OCI-LY3 (cell line): ENCODE measurements at regions not wholly inside any gene's neighbourhood (a gene's known extent, or its start where the extent isn't known, plus 50 kb on each side); places are given as distances from the start of the nearest gene placed in this dataset.

Experiments used
- H2AFZ ChIP-seq: fragments of 200-600, 300-600 bp; shearing (Covaris generic); 2 replicates; pipeline ENCODE4 v1.6.0; 2014; ENCODE audit warnings: antibody characterized with exemption, low read depth, low read length
- H3K27ac ChIP-seq: fragments of 200-600, 300-600 bp; sonication (generic); 2 replicates; pipeline ENCODE4 v1.5.1; 2014; ENCODE audit warnings: mild to moderate bottlenecking, low read length, moderate library complexity, mixed read lengths
- H3K27me3 ChIP-seq: fragments of 200-600, 300-600 bp; sonication (generic); 2 replicates; pipeline ENCODE4 v1.6.1; 2014; ENCODE audit warnings: low read depth, low read length, mixed read lengths
- H3K36me3 ChIP-seq: fragments of 200-600, 300-600 bp; sonication (generic); replicated peaks from 2 replicates; pipeline ENCODE3; 2014; ENCODE audit warnings: low read depth, low read length, mixed read lengths
- H3K4me1 ChIP-seq: fragments of 300-600, 200-600 bp; sonication (generic); 2 replicates; pipeline ENCODE4 v1.6.1; 2014; ENCODE audit warnings: low read length, mixed read lengths
- H3K4me2 ChIP-seq: fragments of 200-600, 300-600 bp; sonication (generic); 2 replicates; pipeline ENCODE4 v1.6.1; 2014; ENCODE audit warnings: low read length, mixed read lengths
- H3K4me3 ChIP-seq: fragments of 300-600, 200-600 bp; sonication (generic); 2 replicates; pipeline ENCODE4 v1.5.1; 2014; ENCODE audit warnings: antibody characterized with exemption, mild to moderate bottlenecking, low read length, moderate library complexity
- H3K79me2 ChIP-seq: fragments of 300-600, 200-600 bp; shearing (Covaris generic); 2 replicates; pipeline ENCODE4 v1.6.1; 2014; ENCODE audit warnings: mild to moderate bottlenecking, low read length, mixed read lengths
- H3K9ac ChIP-seq: fragments of 300-600, 200-600 bp; shearing (Covaris generic); 2 replicates; pipeline ENCODE4 v1.6.0; 2014; ENCODE audit warnings: mild to moderate bottlenecking, low read length, moderate library complexity
- H3K9me3 ChIP-seq: fragments of 200-600, 300-600 bp; shearing (Covaris generic); 2 replicates; pipeline ENCODE4 v1.6.1; 2014; ENCODE audit warnings: low read length, mixed read lengths; ENCODE audit not compliant: insufficient read depth
- H4K20me1 ChIP-seq: fragments of 200-600, 300-600 bp; sonication (generic); 2 replicates; pipeline ENCODE4 v1.6.1; 2016; ENCODE audit warnings: low read length, mixed read lengths; ENCODE audit not compliant: insufficient read depth
- CTCF ChIP-seq: fragments of 200-600, 300-600 bp; sonication (generic); IDR thresholded peaks from 2 replicates; pipeline ENCODE4 v1.5.1; 2014; ENCODE audit warnings: antibody characterized with exemption, low read length, low read depth
- EZH2phosphoT487 ChIP-seq: fragments of 200-600 bp; shearing (Covaris generic); IDR thresholded peaks from 2 replicates; pipeline ENCODE4 v1.6.1; 2018; ENCODE audit warnings: antibody characterized with exemption, mixed run types, low read depth

- Histone ChIP-seq H3K36me3 (no peaks in the 10 kb centered on the region), H3K27ac (no peak overlapping the region), H3K9me3 (no peaks in the 10 kb centered on the region), H2AFZ (no peak overlapping the region), H3K4me3 (no peak overlapping the region), H3K9ac (no peak overlapping the region), H3K79me2 (no peaks in the 10 kb centered on the region), H3K4me2 (no peak overlapping the region), H4K20me1 (no peaks in the 10 kb centered on the region), H3K27me3 (no peaks in the 10 kb centered on the region), H3K4me1 (no peaks in the 10 kb centered on the region)
- TF ChIP-seq EZH2phosphoT487 (no peak), CTCF (no peak)
Measured at GRCh38 chrX:1075741-1076140, 136.7 kb downstream of the CRLF2 start.

DNA sequence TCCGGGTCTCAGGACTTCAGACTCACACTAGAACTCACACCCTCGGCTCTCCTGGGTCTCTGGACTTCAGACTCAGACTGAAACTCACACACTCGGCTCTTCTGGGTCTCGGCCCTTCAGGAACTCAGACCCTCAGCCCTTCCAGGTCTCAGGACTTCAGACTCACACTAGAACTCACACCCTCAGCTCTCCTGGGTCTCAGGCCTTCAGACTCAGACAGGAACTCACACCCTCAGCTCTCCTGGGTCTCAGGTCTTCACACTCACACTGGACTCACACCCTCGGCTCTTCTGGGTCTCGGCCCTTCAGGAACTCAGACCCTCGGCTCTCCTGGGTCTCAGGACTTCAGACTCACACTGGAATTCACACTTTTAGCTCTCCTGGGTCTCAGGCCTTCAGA, 137.3 kb downstream of the CRLF2 start:
- H3K79me2 ChIP-seq, result no peaks in the 10 kb centered on the region
- H3K4me3 ChIP-seq, result no peak overlapping the region
- no peaks in the 10 kb centered on the region for H3K4me1 ChIP-seq
- H3K27ac ChIP-seq, result no peak overlapping the region
- H3K4me2 ChIP-seq, result no peak overlapping the region
- H4K20me1 ChIP-seq, result no peaks in the 10 kb centered on the region
- no peaks in the 10 kb centered on the region for H3K27me3 ChIP-seq
- no peaks in the 10 kb centered on the region for H3K36me3 ChIP-seq
- no peak overlapping the region for H3K9ac ChIP-seq
- H3K9me3 ChIP-seq, result no peaks in the 10 kb centered on the region
- H2AFZ ChIP-seq, result no peak overlapping the region
- TF ChIP-seq EZH2phosphoT487 (no peak), CTCF (no peak)

DNA sequence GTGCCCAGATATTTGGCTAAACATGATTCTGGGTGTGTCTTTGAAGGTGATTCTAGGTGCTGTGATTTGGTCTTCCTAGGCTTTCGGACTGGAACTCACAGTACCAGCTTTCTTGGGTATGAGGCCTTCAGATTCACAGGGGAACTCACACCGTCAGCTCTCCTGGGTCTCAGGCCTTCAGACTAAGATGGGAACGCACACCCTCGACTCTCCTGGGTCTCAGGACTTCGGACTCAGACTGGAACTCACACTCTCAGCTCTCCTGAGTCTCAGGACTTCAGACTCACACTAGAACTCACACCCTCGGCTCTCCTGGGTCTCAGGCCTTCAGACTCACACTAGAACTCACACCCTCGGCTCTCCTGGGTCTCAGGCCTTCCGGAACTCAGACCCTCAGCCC, 137.7 kb downstream of the CRLF2 start:
- Histone ChIP-seq H3K9ac (no peak overlapping the region), H3K4me3 (no peak overlapping the region), H3K4me2 (no peak overlapping the region), H4K20me1 (no peaks in the 10 kb centered on the region), H3K36me3 (no peaks in the 10 kb centered on the region), H3K4me1 (no peaks in the 10 kb centered on the region), H2AFZ (0 out of 2 replicates have a peak overlapping the region, but pooled peaks have one; percentile 8), H3K79me2 (no peaks in the 10 kb centered on the region), H3K27me3 (no peaks in the 10 kb centered on the region), H3K27ac (no peak overlapping the region), H3K9me3 (no peaks in the 10 kb centered on the region)
- no peak for TF ChIP-seq EZH2phosphoT487
- no peak for TF ChIP-seq CTCF

GRCh38 chrX:1074172-1074571, 138.3 kb downstream of the CRLF2 start:
- H3K27ac ChIP-seq, result no peak overlapping the region
- no peaks in the 10 kb centered on the region for H3K9me3 ChIP-seq

More at GRCh38 chrX:1074172-1074571, 138.3 kb downstream of the CRLF2 start:
- no peak overlapping the region for H3K4me2 ChIP-seq
- H3K4me1 ChIP-seq, result no peaks in the 10 kb centered on the region
- no peaks in the 10 kb centered on the region for H3K79me2 ChIP-seq
- no peaks in the 10 kb centered on the region for H4K20me1 ChIP-seq
- no peak overlapping the region for H2AFZ ChIP-seq
- no peak overlapping the region for H3K4me3 ChIP-seq
- H3K9ac ChIP-seq, result no peak overlapping the region
- H3K27me3 ChIP-seq, result no peaks in the 10 kb centered on the region
- H3K36me3 ChIP-seq, result no peaks in the 10 kb centered on the region
- TF ChIP-seq EZH2phosphoT487, result no peak
- TF ChIP-seq CTCF, result no peak
